SK-N-MC (cell line): ENCODE measurements at regions not wholly inside any gene's neighbourhood (a gene's known extent, or its start where the extent isn't known, plus 50 kb on each side); places are given as distances from the start of the nearest gene placed in this dataset.

Experiments used
- EZH2 ChIP-seq: fragments of 200-600 bp; sonication (generic); IDR thresholded peaks from one replicate; pipeline ENCODE4 v1.6.1; 2017; ENCODE audit warnings: antibody characterized with exemption
- POLR2AphosphoS5 ChIP-seq: IDR thresholded peaks from 2 replicates; pipeline ENCODE4 v1.6.1; 2012; ENCODE audit warnings: mild to moderate bottlenecking, low read depth, low read length, borderline replicate concordance

- TF ChIP-seq POLR2AphosphoS5 (no peak), EZH2 (no peak)
These were observed 157.7 kb upstream of the TNRC6C start for GRCh38 chr17:77800816-77801215.
